HepG2 (cell line): ENCODE measurements at regions not wholly inside any gene's neighbourhood (a gene's known extent, or its start where the extent isn't known, plus 50 kb on each side); places are given as distances from the start of the nearest gene placed in this dataset.

Experiments
- SOX5 ChIP-seq: IDR thresholded peaks from 2 replicates; pipeline ENCODE4 v1.6.1; 2016; ENCODE audit warnings: borderline replicate concordance
- TBL1XR1 ChIP-seq: fragments of 150-350 bp; IDR thresholded peaks from 2 replicates; pipeline ENCODE4 v1.6.1; 2014; ENCODE audit warnings: borderline replicate concordance, low read length; ENCODE audit not compliant: partially characterized antibody
- ZNF451 ChIP-seq: sonication (generic); formaldehyde crosslinking; IDR thresholded peaks from 2 replicates; pipeline ENCODE4 v1.5.0; 2020; ENCODE audit warnings: mild to moderate bottlenecking, missing genetic modification reagents
- ZNF484 ChIP-seq: sonication (generic); formaldehyde crosslinking; IDR thresholded peaks from 2 replicates; pipeline ENCODE4 v1.5.1; 2020; ENCODE audit warnings: mild to moderate bottlenecking, low read depth, missing genetic modification reagents, borderline replicate concordance
- TF ChIP-seq, protein P1 (sequence below), 2 experiments: sonication (generic) in 1 of 2; formaldehyde crosslinking in 1 of 2; IDR thresholded peaks; 2 replicates each; pipeline versions ENCODE4 v1.6.1 to v1.9.0; 2014 to 2022; ENCODE audit warnings: antibody characterized with exemption in 1 of 2, borderline replicate concordance in 1 of 2, inconsistent platforms in 1 of 2, low read depth in 1 of 2, missing genetic modification reagents in 1 of 2
- TF ChIP-seq, protein P2 (sequence below): sonication (generic); formaldehyde crosslinking; IDR thresholded peaks from 2 replicates; pipeline ENCODE4 v1.4.0; 2020; ENCODE audit warnings: missing genetic modification reagents, low read depth, mild to moderate bottlenecking, borderline replicate concordance
- TF ChIP-seq, protein P3 (sequence below): sonication (generic); formaldehyde crosslinking; IDR thresholded peaks from 2 replicates; pipeline ENCODE4 v1.4.0; 2020; ENCODE audit warnings: missing genetic modification reagents

DNA sequence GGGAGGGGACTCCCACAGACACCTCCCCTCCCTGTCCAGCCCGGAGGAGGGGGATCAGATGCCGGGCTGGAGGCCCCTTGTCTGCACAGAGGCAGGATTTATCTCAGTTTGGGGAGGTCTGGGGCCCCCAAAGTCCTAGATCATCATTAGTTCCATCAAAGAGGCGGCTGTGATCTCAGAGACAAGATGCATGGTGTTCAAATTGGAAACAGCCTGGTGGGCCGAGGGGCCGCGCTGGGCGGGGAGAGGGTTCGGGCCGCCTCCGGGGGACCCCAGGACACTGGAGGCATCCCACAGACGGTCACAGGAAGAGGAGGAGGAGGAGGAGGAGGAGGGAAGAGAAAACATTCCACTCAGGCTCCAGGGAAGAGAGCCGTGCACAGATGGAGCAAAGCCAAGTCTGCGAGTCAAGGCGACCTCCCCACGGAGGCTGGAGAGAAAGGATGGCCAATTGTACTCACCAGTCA lies 69.5 kb upstream of the CUX1 start (continued):
- TF ChIP-seq, protein P1, sequence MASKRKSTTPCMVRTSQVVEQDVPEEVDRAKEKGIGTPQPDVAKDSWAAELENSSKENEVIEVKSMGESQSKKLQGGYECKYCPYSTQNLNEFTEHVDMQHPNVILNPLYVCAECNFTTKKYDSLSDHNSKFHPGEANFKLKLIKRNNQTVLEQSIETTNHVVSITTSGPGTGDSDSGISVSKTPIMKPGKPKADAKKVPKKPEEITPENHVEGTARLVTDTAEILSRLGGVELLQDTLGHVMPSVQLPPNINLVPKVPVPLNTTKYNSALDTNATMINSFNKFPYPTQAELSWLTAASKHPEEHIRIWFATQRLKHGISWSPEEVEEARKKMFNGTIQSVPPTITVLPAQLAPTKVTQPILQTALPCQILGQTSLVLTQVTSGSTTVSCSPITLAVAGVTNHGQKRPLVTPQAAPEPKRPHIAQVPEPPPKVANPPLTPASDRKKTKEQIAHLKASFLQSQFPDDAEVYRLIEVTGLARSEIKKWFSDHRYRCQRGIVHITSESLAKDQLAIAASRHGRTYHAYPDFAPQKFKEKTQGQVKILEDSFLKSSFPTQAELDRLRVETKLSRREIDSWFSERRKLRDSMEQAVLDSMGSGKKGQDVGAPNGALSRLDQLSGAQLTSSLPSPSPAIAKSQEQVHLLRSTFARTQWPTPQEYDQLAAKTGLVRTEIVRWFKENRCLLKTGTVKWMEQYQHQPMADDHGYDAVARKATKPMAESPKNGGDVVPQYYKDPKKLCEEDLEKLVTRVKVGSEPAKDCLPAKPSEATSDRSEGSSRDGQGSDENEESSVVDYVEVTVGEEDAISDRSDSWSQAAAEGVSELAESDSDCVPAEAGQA (IDR thresholded peaks at IDR 0.05; ENCODE audit: low read depth) = no peak
- TF ChIP-seq, protein P1 (CRISPR knock-in tag; IDR thresholded peaks at IDR 0.05; ENCODE audit: borderline replicate concordance) = no peak
- no peak for TF ChIP-seq SOX5 (CRISPR knock-in tag)
- no peak for TF ChIP-seq TBL1XR1
- TF ChIP-seq, protein P2, sequence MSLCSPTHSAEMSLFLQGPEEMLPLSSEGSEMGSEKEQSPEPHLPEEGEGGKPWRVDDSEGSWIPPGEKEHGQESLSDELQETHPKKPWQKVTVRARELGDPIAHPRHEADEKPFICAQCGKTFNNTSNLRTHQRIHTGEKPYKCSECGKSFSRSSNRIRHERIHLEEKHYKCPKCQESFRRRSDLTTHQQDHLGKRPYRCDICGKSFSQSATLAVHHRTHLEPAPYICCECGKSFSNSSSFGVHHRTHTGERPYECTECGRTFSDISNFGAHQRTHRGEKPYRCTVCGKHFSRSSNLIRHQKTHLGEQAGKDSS (CRISPR knock-in tag) = no peak
- TF ChIP-seq, protein P3, sequence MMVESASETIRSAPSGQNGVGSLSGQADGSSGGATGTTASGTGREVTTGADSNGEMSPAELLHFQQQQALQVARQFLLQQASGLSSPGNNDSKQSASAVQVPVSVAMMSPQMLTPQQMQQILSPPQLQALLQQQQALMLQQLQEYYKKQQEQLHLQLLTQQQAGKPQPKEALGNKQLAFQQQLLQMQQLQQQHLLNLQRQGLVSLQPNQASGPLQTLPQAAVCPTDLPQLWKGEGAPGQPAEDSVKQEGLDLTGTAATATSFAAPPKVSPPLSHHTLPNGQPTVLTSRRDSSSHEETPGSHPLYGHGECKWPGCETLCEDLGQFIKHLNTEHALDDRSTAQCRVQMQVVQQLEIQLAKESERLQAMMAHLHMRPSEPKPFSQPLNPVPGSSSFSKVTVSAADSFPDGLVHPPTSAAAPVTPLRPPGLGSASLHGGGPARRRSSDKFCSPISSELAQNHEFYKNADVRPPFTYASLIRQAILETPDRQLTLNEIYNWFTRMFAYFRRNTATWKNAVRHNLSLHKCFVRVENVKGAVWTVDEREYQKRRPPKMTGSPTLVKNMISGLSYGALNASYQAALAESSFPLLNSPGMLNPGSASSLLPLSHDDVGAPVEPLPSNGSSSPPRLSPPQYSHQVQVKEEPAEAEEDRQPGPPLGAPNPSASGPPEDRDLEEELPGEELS (CRISPR knock-in tag) = no peak
- TF ChIP-seq ZNF451 (CRISPR knock-in tag) = no peak
- TF ChIP-seq ZNF484 (CRISPR knock-in tag) = no peak
